NCI-H2196 treated with DMSO at 0.1 percent for 48 hours (cell line): ENCODE measurements at regions not wholly inside any gene's neighbourhood (a gene's known extent, or its start where the extent isn't known, plus 50 kb on each side); places are given as distances from the start of the nearest gene placed in this dataset.

Source experiments
- DNase-seq: peaks from one replicate; lab custom pipeline; 2025; ENCODE audit not compliant: unreplicated experiment; lab: John Stamatoyannopoulos, UW

GRCh38 chr12:13597837-13598236, 383.6 kb downstream of the GRIN2B start:
- DNase-seq = no peak

DNA sequence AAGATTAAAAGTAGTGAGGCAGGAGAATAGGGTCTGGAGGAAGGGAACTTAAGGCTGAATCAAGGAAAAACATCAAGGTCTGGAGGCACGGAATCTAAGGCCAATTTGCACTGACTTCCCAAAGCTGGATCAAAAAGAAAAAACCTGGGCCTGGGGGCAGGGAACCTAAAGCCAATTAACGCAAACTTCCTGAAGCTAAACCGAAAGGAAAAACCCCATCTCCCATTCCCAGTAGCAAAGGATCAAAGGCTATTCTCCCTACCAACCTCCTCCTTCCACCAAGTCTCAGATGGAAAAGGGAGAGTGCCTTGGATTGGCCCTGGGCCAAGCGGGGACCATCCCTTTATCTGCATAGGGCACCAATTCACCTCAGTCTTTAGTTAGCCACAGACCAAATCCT, 384.2 kb downstream of the GRIN2B start:
- no peak for DNase-seq

- DNase-seq = no peak
These were observed 384.7 kb downstream of the GRIN2B start for GRCh38 chr12:13596714-13597113.

DNA sequence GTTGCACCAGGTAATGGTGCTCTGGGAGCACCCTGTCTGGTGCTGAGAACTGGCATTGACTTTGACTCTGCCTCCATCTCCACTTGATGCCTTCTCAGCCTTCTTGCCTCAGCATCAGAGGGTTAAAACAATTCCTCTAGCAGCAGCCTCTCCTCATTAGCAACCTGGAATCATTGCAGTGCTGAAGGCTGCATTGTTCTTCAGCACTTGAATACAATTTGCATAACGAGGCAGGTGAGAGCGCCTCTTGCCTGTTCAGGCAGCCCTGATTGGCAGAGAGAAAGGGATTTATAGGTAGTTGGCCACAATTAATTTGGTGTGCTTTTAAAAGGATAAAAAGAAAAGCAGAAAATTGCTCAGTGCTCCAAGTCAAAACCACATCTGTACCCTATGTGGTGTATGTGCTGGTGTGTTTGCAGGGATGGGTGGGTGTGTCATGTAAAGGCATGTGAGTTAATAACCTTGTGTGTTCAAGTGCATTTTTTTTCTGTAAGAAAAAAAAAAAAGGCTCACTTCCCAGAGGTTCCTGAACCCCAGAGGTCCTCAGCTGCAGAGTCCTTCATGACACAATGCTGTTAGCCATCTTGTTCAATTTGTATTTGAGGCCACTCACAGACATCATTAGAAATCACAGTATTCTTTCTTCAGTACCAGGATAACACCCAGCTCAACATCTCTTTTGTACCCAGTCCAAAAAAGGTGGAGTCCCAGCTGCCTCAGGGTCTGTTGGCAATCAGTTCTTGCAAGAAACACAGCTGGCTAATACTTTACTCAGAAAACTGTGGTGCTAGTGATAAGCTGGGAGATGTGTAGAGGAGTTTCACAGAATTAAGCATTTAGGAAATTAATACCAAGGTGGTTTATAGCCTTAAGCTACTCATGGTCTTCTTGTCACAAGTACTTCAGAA, 385.6 kb downstream of the GRIN2B start:
- no peak for DNase-seq

DNA sequence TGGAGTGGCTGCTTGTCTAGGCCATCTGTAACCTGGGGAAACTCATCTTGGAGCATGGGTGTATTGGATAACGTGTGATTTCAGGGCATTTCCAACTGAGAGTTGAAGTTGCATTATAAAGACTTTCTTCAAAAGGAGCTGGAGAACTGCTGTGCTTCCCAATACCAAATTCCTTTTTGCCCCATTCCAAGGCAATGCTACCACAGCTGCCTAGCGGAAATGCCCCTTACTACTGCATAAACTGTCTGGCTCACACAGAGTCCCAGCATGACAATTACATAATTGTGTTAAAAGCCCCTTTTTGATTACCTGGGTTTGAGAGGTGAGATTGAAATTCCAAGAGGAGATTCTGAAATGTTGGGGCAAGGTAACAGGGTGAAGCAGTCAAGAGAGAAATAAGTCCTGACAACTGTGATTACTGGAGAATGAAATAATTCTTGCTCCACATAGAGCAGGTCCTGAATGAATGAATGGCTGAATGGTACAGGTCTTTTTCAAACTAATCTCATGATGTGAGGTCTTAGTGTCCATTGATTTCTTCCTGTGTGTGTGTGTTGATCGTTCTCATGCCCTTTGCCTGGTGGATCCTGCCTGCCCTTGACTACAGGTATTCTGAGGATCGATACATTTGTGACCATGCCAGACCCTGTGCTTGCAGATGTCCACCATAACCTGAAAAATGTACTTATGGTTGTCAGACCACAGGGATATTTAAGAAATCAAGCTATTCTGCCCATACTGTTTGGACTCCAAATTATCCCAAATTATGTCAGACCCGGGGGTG, 386.5 kb downstream of the GRIN2B start:
- no peak for DNase-seq

DNA sequence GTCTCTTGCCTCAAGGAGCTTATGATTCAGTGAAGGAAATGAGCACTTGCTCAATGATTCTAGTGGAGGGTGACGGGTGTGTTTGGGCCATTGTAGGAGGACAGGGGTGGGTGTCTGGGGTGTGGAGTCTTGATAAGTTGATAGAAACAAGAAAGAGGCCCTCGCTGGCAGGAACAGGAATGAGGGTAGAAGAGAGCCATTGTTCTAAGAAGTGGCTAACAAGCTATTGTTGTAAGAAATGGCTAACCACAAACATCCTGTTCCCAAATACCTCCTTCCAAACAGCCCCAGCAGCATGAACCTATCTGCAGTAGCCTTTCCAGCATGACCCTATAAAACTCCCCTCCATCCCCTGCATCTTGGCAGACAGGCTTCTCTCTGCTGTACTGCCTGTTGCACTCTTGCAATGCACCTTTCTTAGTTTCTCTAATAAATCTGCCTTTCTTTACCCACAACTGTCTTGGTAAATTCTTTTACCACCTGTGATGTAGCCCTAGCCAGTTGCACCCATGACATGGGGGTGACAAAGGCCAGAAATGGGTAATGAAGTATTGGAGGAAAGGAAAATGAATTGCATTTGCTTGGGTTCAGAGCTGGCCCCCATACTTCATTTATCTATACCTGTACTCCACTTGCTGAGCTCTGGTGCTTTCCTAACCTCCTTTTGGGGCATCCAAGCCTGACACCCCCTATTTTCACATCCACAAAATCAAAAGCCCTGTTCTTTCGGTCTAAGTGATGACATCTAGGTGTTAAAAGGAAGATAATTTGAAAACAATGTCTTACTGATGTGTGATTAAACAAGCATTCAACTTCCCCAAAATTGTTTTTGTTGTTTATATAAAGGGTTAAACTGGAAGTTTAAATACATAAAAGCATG, 389.1 kb downstream of the GRIN2B start:
- no peak for DNase-seq

- no peak for DNase-seq
These were observed 389.9 kb downstream of the GRIN2B start for GRCh38 chr12:13591488-13591887.

GRCh38 chr12:13591059-13591458, 390.3 kb downstream of the GRIN2B start:
- DNase-seq = no peak

- no peak for DNase-seq
These were observed 392.0 kb downstream of the EMP1 start for GRCh38 chr12:13588574-13588973.

GRCh38 chr12:13587721-13588390, 391.3 kb downstream of the EMP1 start:
- no peak for DNase-seq

DNA sequence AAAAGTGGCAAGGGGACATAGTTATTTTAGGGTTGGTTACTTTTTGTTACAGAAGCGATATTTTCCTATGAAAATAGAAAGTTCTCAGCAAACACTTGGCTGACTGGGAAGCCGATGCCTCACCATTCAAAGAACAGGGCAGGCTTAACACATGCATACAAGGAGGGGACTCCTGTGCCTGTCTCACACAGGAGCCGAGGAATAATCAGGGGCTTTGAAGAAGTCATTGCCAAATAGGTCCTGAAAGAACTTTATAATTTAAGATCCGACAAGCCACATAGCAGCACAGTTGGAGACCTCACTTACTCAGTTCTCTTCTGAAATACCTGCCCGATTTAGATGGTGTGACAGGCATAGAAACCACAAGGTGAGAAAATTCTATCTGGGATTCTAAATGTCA, 389.8 kb downstream of the EMP1 start:
- no peak for DNase-seq

- no peak for DNase-seq
These were observed 388.0 kb downstream of the EMP1 start for GRCh38 chr12:13584541-13584940.

GRCh38 chr12:13583630-13584029, 387.1 kb downstream of the EMP1 start:
- no peak for DNase-seq

GRCh38 chr12:13582421-13582820, 385.9 kb downstream of the EMP1 start:
- no peak for DNase-seq

- DNase-seq = no peak
These were observed 384.5 kb downstream of the EMP1 start for GRCh38 chr12:13581031-13581430.

GRCh38 chr12:13580206-13580605, 383.7 kb downstream of the EMP1 start:
- DNase-seq = no peak

DNA sequence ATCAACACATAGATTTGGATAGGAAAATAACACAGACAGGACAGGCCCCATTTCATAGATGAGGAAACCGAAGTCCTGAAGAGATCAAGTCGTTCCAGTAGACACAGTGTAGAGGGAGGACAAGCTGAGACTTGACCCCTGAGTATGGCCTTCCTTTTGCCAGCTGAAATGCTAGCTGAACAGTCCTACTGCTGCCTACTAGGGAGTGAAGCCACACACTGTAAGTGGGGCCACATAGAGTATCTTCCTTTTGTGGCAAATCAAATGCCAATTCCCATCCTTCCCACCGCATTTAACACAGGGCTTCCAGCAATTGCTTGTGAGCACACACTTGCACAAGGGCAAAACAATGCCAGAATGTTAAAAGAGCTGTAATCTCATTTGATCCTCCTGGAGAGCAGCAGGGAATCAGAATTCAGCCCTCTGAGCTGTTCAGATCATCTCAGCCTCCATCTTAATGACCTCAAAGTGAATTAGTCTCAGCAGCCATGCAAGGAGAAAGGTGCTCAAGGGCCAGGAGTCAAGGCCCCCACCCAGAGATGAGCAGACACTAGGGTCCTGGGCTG, 380.5 kb downstream of the EMP1 start:
- no peak for DNase-seq

DNA sequence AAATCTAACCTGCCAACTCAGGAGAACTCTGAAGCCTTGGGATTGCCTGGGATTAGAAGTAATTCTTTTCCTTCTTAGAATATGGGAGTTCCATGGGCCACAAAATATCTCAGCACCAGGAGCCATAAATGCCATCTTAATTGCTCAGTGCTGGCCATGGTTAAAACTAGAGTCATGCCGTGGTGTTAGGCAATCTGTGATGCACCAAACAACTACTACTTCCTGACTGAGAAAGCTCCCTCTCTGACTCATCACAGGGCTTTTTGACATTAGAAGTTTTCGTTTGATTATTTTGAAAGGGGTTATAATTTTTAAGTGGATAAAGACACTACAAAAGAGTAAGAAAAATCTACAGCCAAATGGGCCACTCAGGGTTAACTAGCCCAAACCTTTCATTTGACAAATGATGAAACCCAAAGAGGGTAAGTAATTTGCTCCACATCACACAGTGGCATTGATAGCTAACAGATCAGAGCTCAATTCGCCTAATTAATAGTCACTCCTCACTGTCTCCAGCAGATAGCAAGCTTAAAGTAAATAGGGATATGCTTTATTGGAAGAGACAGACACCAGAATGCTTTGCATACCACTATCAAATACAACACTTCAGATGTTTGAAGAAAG, 377.3 kb downstream of the EMP1 start:
- DNase-seq = no peak

DNA sequence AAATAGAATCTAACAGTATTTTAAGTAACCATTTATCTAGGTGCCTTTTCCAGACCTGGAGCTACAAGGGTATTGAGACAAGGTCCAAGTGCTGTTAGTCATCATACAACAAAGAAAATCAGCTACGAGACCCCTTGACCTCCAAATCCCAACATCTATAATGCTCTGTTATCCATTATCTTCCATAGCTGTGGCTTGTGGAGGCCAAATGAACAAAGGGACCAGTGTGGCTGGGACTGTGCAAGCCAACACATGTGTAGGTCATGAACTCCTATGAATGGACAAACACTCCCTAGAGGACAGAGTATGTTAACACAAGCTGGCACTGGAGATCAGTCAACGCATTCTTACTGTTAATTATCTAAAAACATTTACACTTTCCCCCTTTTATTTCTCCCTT, 374.5 kb downstream of the EMP1 start:
- no peak for DNase-seq
